ENCODE measurements at regions not wholly inside any gene's neighbourhood (a gene's known extent, or its start where the extent isn't known, plus 50 kb on each side); places are given as distances from the start of the nearest gene placed in this dataset.

GRCh38 chr17:34822007-34822739 lies 139.1 kb downstream of the CCT6B start:
- Histone ChIP-seq H3K9me3 (ENCODE audit: low read length) (no peaks in the 10 kb centered on the region), H2AFZ (ENCODE audit: low read depth, low read length) (no peak overlapping the region), H3K27ac (ENCODE audit: low read length) (no peak overlapping the region), H3K36me3 (ENCODE audit: insufficient read depth, low read length) (no peaks in the 10 kb centered on the region), H3K79me2 (replicated peaks; ENCODE audit: insufficient read depth, low read length) (no peaks in the 10 kb centered on the region), H3K9me2 (ENCODE audit: insufficient read depth, low read length) (no peaks in the 10 kb centered on the region), H3K9ac (ENCODE audit: low read length) (no peak overlapping the region), H3K27me3 (ENCODE audit: insufficient read depth, low read depth, low read length) (no peaks in the 10 kb centered on the region), H3F3A (ENCODE audit: insufficient read depth, low read length, poor library complexity, severe bottlenecking) (no peaks in the 10 kb centered on the region), H3K4me2 (ENCODE audit: low read length) (no peak overlapping the region), H3K4me3 (ENCODE audit: low read length) (no peak overlapping the region), H4K20me1 (ENCODE audit: insufficient read depth) (no peaks in the 10 kb centered on the region)
- TF ChIP-seq EZH2 (IDR thresholded peaks at IDR 0.05; ENCODE audit: borderline replicate concordance, insufficient read depth, low read length, poor library complexity, severe bottlenecking): no peak
- TF ChIP-seq REST (IDR thresholded peaks at IDR 0.05; ENCODE audit: borderline replicate concordance): no peak
- no peak for TF ChIP-seq EP300 (conservative IDR thresholded peaks at IDR 0.05; ENCODE audit: poor library complexity, severe bottlenecking)
- no peak for TF ChIP-seq CTCF (IDR thresholded peaks at IDR 0.05; ENCODE audit: poor library complexity, severe bottlenecking)
- no peak for TF ChIP-seq RAD21 (conservative IDR thresholded peaks at IDR 0.05)
- TF ChIP-seq SMC3 (conservative IDR thresholded peaks at IDR 0.05; ENCODE audit: poor library complexity): no peak

- Histone ChIP-seq H4K20me1 (ENCODE audit: insufficient read depth) (no peaks in the 10 kb centered on the region), H3K27ac (ENCODE audit: low read length) (no peak overlapping the region), H3K9me3 (ENCODE audit: low read length) (no peaks in the 10 kb centered on the region), H3K27me3 (ENCODE audit: insufficient read depth, low read depth, low read length) (no peaks in the 10 kb centered on the region), H3K9ac (ENCODE audit: low read length) (no peak overlapping the region), H2AFZ (ENCODE audit: low read depth, low read length) (no peak overlapping the region), H3K4me2 (ENCODE audit: low read length) (no peak overlapping the region), H3K4me3 (ENCODE audit: low read length) (no peak overlapping the region), H3K36me3 (ENCODE audit: insufficient read depth, low read length) (no peaks in the 10 kb centered on the region), H3K9me2 (ENCODE audit: insufficient read depth, low read length) (no peaks in the 10 kb centered on the region), H3K79me2 (replicated peaks; ENCODE audit: insufficient read depth, low read length) (no peaks in the 10 kb centered on the region), H3F3A (ENCODE audit: insufficient read depth, low read length, poor library complexity, severe bottlenecking) (no peaks in the 10 kb centered on the region)
- TF ChIP-seq SMC3 (conservative IDR thresholded peaks at IDR 0.05; ENCODE audit: poor library complexity) (no peak), MXI1 (conservative IDR thresholded peaks at IDR 0.05; ENCODE audit: poor library complexity, severe bottlenecking) (no peak), RAD21 (conservative IDR thresholded peaks at IDR 0.05) (no peak), CTCF (IDR thresholded peaks at IDR 0.05; ENCODE audit: poor library complexity, severe bottlenecking) (no peak), REST (IDR thresholded peaks at IDR 0.05; ENCODE audit: borderline replicate concordance) (no peak)
Measured at GRCh38 chr17:34820922-34821321, 140.3 kb downstream of the CCT6B start.

Measured in neural cell (in vitro differentiated cells).